B cell (primary cell): ENCODE measurements at regions not wholly inside any gene's neighbourhood (a gene's known extent, or its start where the extent isn't known, plus 50 kb on each side); places are given as distances from the start of the nearest gene placed in this dataset.

ENCODE experiments used
- ATAC-seq: fragments of 200-7000 bp; cut with Tn5 transposase; one replicate; pipeline ENCODE4 v1.10.0; 2021; ENCODE audit warnings: low read depth, mild to moderate bottlenecking, moderate number of reproducible peaks, moderate library complexity
- CTCF ChIA-PET: fragments of 350-600 bp; sonication (Branson Sonifier 250); formaldehyde crosslinking; loops from one replicate; lab custom pipeline; 2021; ENCODE audit warnings: antibody characterized with exemption, inconsistent platforms; lab: Charles Lee
- POLR2A ChIA-PET: fragments of 350-600 bp; sonication (Branson Sonifier 250); formaldehyde crosslinking; loops from one replicate; lab custom pipeline; 2021; ENCODE audit warnings: antibody characterized with exemption; lab: Charles Lee
- DNase-seq: peaks from one replicate; pipeline ENCODE4 v3.0.0; 2013
- H2AFZ ChIP-seq: 2 replicates; pipeline ENCODE4 v1.6.1; 2012; ENCODE audit warnings: mild to moderate bottlenecking, low read depth, low read length; ENCODE audit not compliant: insufficient read depth, poor library complexity, severe bottlenecking
- H3K27ac ChIP-seq, 2 donors: 1 replicate in 1 of 2; 2 replicates in 1 of 2; pipeline ENCODE4 v1.5.1; 2012 to 2013; ENCODE audit warnings: low read length in 2 of 2, mild to moderate bottlenecking in 2 of 2, moderate library complexity in 1 of 2
- H3K27me3 ChIP-seq, 4 experiments: fragments of 200-600 bp in 1 of 4; sonication (generic) in 1 of 4; replicated peaks in 1 of 4; 1 replicate in 2 of 4; 2 replicates in 2 of 4; pipeline versions ENCODE4 v1.6.1 to v1.7.0; 2013 to 2016; ENCODE audit warnings: low read length in 3 of 4, mild to moderate bottlenecking in 2 of 4, mixed read lengths in 1 of 4, moderate library complexity in 1 of 4; ENCODE audit not compliant: insufficient read depth in 4 of 4, control insufficient read depth in 3 of 4; ENCODE audit errors: control extremely low read depth in 1 of 4
- H3K36me3 ChIP-seq, 2 experiments: replicated peaks in 1 of 2; 1 replicate in 1 of 2; 2 replicates in 1 of 2; pipeline versions ENCODE4 v1.6.1 to v1.7.1; 2013; ENCODE audit warnings: low read length in 1 of 2; ENCODE audit not compliant: insufficient read depth in 2 of 2, control insufficient read depth in 1 of 2; ENCODE audit errors: control extremely low read depth in 1 of 2, extremely low read depth in 1 of 2
- H3K4me1 ChIP-seq, 2 donors: fragments of 200-600 bp in 1 of 2; sonication (generic) in 1 of 2; 1 replicate in 1 of 2; 2 replicates in 1 of 2; pipeline versions ENCODE4 v1.5.1 to v1.6.1; 2013 to 2017; ENCODE audit warnings: low read length in 2 of 2; ENCODE audit not compliant: control insufficient read depth in 2 of 2, insufficient read depth in 2 of 2
- H3K4me2 ChIP-seq: replicated peaks from 2 replicates; pipeline ENCODE3; 2012; ENCODE audit warnings: mild to moderate bottlenecking, low read depth, low read length; ENCODE audit not compliant: poor library complexity, severe bottlenecking
- H3K4me3 ChIP-seq, 5 experiments: fragments of 200-600 bp in 1 of 5; sonication (generic) in 1 of 5; 1 replicate in 3 of 5; 2 replicates in 2 of 5; pipeline versions ENCODE4 v1.5.1 to v1.7.0; 2011 to 2016; ENCODE audit warnings: low read length in 4 of 5, mild to moderate bottlenecking in 4 of 5, low read depth in 2 of 5, control low read depth in 1 of 5, moderate library complexity in 1 of 5; ENCODE audit not compliant: insufficient read depth in 1 of 5; ENCODE audit errors: control extremely low read depth in 1 of 5, extremely low read depth in 1 of 5
- H3K79me2 ChIP-seq: fragments of 200-600 bp; sonication (generic); one replicate; pipeline ENCODE4 v1.6.0; 2016; ENCODE audit warnings: low read length; ENCODE audit not compliant: control insufficient read depth, insufficient read depth
- H3K9ac ChIP-seq: fragments of 200-600 bp; sonication (generic); 2 replicates; pipeline ENCODE4 v1.6.1; 2017; ENCODE audit warnings: mild to moderate bottlenecking, low read length, moderate library complexity
- H3K9me3 ChIP-seq, 3 donors: one replicate each; pipeline versions ENCODE4 v1.6.1 to v1.7.1; 2013; ENCODE audit warnings: low read length in 2 of 3; ENCODE audit not compliant: control insufficient read depth in 2 of 3, insufficient read depth in 1 of 3; ENCODE audit errors: control extremely low read depth in 1 of 3
- H4K20me1 ChIP-seq: 2 replicates; pipeline ENCODE4 v1.6.0; 2012; ENCODE audit warnings: mild to moderate bottlenecking, low read length; ENCODE audit not compliant: insufficient read depth, control insufficient read depth, poor library complexity, severe bottlenecking
- H3K27ac Mint-ChIP-seq: one replicate; pipeline ENCODE4 v1.8.0; 2021; ENCODE audit warnings: mixed read lengths
- H3K27me3 Mint-ChIP-seq: one replicate; pipeline ENCODE4 v1.8.0; 2021; ENCODE audit warnings: mixed read lengths
- H3K4me1 Mint-ChIP-seq: one replicate; pipeline ENCODE4 v1.8.0; 2021; ENCODE audit warnings: mixed read lengths
- H3K4me3 Mint-ChIP-seq: one replicate; pipeline ENCODE4 v1.8.0; 2021; ENCODE audit warnings: mixed read lengths
- H3K9me3 Mint-ChIP-seq: one replicate; pipeline ENCODE4 v1.8.0; 2022; ENCODE audit warnings: mixed read lengths; ENCODE audit not compliant: insufficient read depth
- EZH2 ChIP-seq: IDR thresholded peaks from 2 replicates; pipeline ENCODE4 v1.6.1; 2012; ENCODE audit warnings: borderline replicate concordance, low read depth, mild to moderate bottlenecking, moderate library complexity, low read length; ENCODE audit not compliant: insufficient read depth, poor library complexity, severe bottlenecking
- WGBS: methylation state at CpG from one replicate; pipeline ENCODE4 v1.1.5; 2013; ENCODE audit warnings: missing lambda C conversion rate; ENCODE audit not compliant: insufficient coverage; 5-methylcytosine and 5-hydroxymethylcytosine counted together
- intact Hi-C: fragments of 100-400 bp; cut with micrococcal nuclease; formaldehyde crosslinking; loops from one replicate; pipeline ENCODE4 v1.10.0; 2022
- TF ChIP-seq, protein P1 (sequence below): fragments of 200-600 bp; IDR thresholded peaks from one replicate; pipeline ENCODE4 v1.8.0; 2022; ENCODE audit warnings: antibody characterized with exemption, mild to moderate bottlenecking

DNA sequence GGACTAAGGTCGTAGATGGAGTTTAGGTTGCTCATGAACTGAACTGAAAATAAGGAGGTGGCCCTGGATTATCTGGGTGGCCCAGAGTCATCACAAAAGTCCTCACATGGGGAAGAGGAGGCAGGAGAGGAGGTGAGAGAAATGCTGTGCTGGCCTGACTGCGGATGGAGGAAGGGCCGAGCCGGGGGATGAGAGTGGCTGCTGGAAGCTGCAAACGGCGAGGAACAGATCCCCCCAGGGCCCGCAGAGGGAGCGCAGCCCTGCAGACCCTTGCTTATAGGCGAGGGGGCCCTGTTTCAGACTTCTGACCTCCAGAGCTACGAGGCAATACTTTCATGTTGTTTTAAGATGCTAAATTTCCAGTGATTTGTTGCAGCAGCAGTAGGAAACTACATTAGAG lies 102.7 kb upstream of the C1orf174 start:
- intact Hi-C loops, result no loop called here
- no peak overlapping the region for H3K27ac ChIP-seq
- TF ChIP-seq, protein P1, sequence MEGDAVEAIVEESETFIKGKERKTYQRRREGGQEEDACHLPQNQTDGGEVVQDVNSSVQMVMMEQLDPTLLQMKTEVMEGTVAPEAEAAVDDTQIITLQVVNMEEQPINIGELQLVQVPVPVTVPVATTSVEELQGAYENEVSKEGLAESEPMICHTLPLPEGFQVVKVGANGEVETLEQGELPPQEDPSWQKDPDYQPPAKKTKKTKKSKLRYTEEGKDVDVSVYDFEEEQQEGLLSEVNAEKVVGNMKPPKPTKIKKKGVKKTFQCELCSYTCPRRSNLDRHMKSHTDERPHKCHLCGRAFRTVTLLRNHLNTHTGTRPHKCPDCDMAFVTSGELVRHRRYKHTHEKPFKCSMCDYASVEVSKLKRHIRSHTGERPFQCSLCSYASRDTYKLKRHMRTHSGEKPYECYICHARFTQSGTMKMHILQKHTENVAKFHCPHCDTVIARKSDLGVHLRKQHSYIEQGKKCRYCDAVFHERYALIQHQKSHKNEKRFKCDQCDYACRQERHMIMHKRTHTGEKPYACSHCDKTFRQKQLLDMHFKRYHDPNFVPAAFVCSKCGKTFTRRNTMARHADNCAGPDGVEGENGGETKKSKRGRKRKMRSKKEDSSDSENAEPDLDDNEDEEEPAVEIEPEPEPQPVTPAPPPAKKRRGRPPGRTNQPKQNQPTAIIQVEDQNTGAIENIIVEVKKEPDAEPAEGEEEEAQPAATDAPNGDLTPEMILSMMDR, result no peak
- TF ChIP-seq EZH2, result no peak
- peaks cover 0 to 29% (median 1%) of the 10 kb centered on the region in 4 experiments for H3K27me3 ChIP-seq
- Mint-ChIP-seq H3K4me1 (peaks cover 15% of the 10 kb centered on the region), H3K27ac (no peak overlapping the region), H3K9me3 (peaks cover 7% of the 10 kb centered on the region), H3K27me3 (peaks cover 4% of the 10 kb centered on the region), H3K4me3 (no peak overlapping the region)
- no peaks in the 10 kb centered on the region for H4K20me1 ChIP-seq
- no peaks in the 10 kb centered on the region for H3K79me2 ChIP-seq
- CTCF ChIA-PET, result no interaction called here
- WGBS, result 85% methylated on average over 10 of the region's 10 CpGs
- no peaks in the 10 kb centered on the region for H3K36me3 ChIP-seq
- no peak overlapping the region for H3K4me3 ChIP-seq
- no peak overlapping the region for H2AFZ ChIP-seq
- POLR2A ChIA-PET, result no interaction called here
- no peak for DNase-seq
- H3K9me3 ChIP-seq, result peaks cover 0 to 66% (median 18%) of the 10 kb centered on the region in 3 donors
- ATAC-seq, result no peak
- H3K4me2 ChIP-seq, result no peak overlapping the region
- no peak overlapping the region for H3K9ac ChIP-seq
- peaks cover 0 to 15% of the 10 kb centered on the region in 2 donors for H3K4me1 ChIP-seq

DNA sequence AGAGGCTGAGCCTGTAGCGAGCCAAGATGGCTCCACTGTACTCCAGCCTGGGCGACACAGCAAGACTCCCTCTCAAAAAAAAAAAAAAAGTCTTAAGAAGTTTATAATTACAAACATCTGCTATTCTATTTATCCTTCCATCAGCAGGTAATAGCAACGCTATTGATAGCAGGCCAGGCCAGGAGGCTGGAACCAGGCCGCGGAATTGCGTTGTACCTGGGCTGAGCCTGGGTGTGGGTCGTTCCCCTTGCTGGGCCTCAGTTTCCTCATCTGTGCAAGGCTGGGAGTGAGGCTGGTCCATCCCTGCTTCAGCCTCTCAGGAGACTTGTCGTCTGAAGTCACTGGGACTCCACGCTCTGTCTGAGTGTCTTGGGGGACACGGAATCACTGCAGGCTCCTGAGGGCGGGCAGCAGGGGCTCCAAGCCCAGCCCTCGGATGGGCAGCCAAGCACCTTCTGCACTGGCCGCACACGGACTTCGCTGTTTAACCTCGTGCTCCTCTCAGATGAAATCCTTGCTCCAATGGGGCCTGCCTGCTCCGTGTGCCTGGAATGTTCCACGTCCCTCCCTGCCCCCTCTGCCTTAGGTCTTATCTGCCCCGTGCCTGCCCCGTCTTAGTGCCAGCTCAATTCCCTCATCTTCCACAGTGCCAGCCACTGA lies 103.9 kb upstream of the C1orf174 start:
- CTCF ChIA-PET, result no interaction called here
- Mint-ChIP-seq H3K4me3 (no peak overlapping the region), H3K27ac (peak overlapping the region; percentile 59)

More for the DNA sequence above, 103.9 kb upstream of the C1orf174 start:
- H3K9ac ChIP-seq, result no peak overlapping the region
- no peak overlapping the region for H3K4me2 ChIP-seq
- no peaks in the 10 kb centered on the region for H3K36me3 ChIP-seq
- H4K20me1 ChIP-seq, result no peaks in the 10 kb centered on the region
- H2AFZ ChIP-seq, result no peak overlapping the region
- no peaks in the 10 kb centered on the region for H3K79me2 ChIP-seq
- H3K27me3 ChIP-seq, result peaks cover 0 to 21% (median 1%) of the 10 kb centered on the region in 4 experiments
- intact Hi-C loops, result no loop called here
- ATAC-seq (no peak), DNase-seq (no peak)
- POLR2A ChIA-PET, result no interaction called here
- Mint-ChIP-seq H3K4me1 (peaks cover 15% of the 10 kb centered on the region), H3K9me3 (peaks cover 9% of the 10 kb centered on the region), H3K27me3 (no peaks in the 10 kb centered on the region)
- TF ChIP-seq, protein P1, result no peak
- H3K4me3 ChIP-seq, result no peak overlapping the region
- no peak overlapping the region for H3K27ac ChIP-seq
- 95% methylated on average over 17 of the region's 20 CpGs for WGBS
- peaks cover 0 to 71% (median 31%) of the 10 kb centered on the region in 3 donors for H3K9me3 ChIP-seq
- H3K4me1 ChIP-seq, result peaks cover 2 to 23% of the 10 kb centered on the region in 2 donors
